ENCODE measurements at regions not wholly inside any gene's neighbourhood (a gene's known extent, or its start where the extent isn't known, plus 50 kb on each side); places are given as distances from the start of the nearest gene placed in this dataset.

- DNase-seq (ENCODE audit: low read depth) = peak; percentile 50
- no peak overlapping the region for H3K4me3 ChIP-seq (ENCODE audit: low read depth, low read length)
- no peak for TF ChIP-seq CTCF (IDR thresholded peaks at IDR 0.05; ENCODE audit: control insufficient read depth, extremely low read depth, insufficient read depth)
Measured at GRCh38 chr1:62384276-62385005, 52.4 kb upstream of the USP1 start.

- no peak overlapping the region for H3K4me3 ChIP-seq (ENCODE audit: low read depth, low read length)
- no peak for TF ChIP-seq CTCF (IDR thresholded peaks at IDR 0.05; ENCODE audit: control insufficient read depth, extremely low read depth, insufficient read depth)
- DNase-seq (ENCODE audit: low read depth) = no peak
Measured at GRCh38 chr1:62385923-62386322, 50.9 kb upstream of the USP1 start.

- H3K4me3 ChIP-seq (ENCODE audit: low read depth, low read length) = no peak overlapping the region
- DNase-seq (ENCODE audit: low read depth) = peak; percentile 31
Measured at GRCh38 chr1:62386351-62387121, 50.3 kb upstream of the USP1 start.

More at GRCh38 chr1:62386351-62387121, 50.3 kb upstream of the USP1 start:
- TF ChIP-seq CTCF (IDR thresholded peaks at IDR 0.05; ENCODE audit: control insufficient read depth, extremely low read depth, insufficient read depth) = no peak

Data from LNCaP clone FGC (cell line).